Esophagus squamous epithelium (tissue), 5 donors: ENCODE measurements at regions not wholly inside any gene's neighbourhood (a gene's known extent, or its start where the extent isn't known, plus 50 kb on each side); places are given as distances from the start of the nearest gene placed in this dataset.

Experiments used
- DNase-seq: peaks from one replicate; lab custom pipeline; 2025; lab: John Stamatoyannopoulos, UW
- H3K27ac ChIP-seq, 4 donors: fragments of 200-600 bp; sonication (generic); one replicate each; pipeline ENCODE4 v1.5.1; 2016 to 2019; ENCODE audit warnings: mild to moderate bottlenecking in 1 of 4
- H3K27me3 ChIP-seq, 4 donors: fragments of 200-600 bp; sonication (generic); 1 replicate in 3 of 4; 2 replicates in 1 of 4; pipeline versions ENCODE4 v1.5.1 to v1.6.0; 2017 to 2021; ENCODE audit warnings: antibody characterized with exemption in 1 of 4
- H3K36me3 ChIP-seq, 3 donors: fragments of 200-600 bp; sonication (generic); one replicate each; pipeline ENCODE4 v1.5.1; 2016 to 2019
- H3K4me1 ChIP-seq, 3 donors: fragments of 200-600 bp; sonication (generic); one replicate each; pipeline ENCODE4 v1.5.1; 2017 to 2019
- H3K4me3 ChIP-seq, 4 donors: fragments of 200-600 bp; sonication (generic); 1 replicate in 3 of 4; 2 replicates in 1 of 4; pipeline ENCODE4 v1.5.1; 2016 to 2019; ENCODE audit warnings: mild to moderate bottlenecking in 2 of 4, moderate library complexity in 1 of 4
- H3K9me3 ChIP-seq, 3 donors: fragments of 200-600 bp; sonication (generic); one replicate each; pipeline ENCODE4 v1.5.1; 2016 to 2019
- POLR2A ChIP-seq, 4 donors: fragments of 450-650 bp; IDR thresholded peaks; one replicate each; pipeline ENCODE4 v1.6.1; 2017; ENCODE audit warnings: antibody characterized with exemption in 4 of 4, mild to moderate bottlenecking in 4 of 4, moderate library complexity in 3 of 4
- WGBS, 2 donors: methylation state at CpG; one replicate each; pipeline ENCODE4 v1.1.5; 2018; 5-methylcytosine and 5-hydroxymethylcytosine counted together
- intact Hi-C: fragments of 100-400 bp; cut with DNase I; formaldehyde crosslinking; loops from one replicate; pipeline ENCODE4 v1.15.0; 2022
- TF ChIP-seq, protein P1 (sequence below), 6 experiments: fragments of 450-650 bp in 4 of 6; fragments of 200-600 bp in 2 of 6; sonication (generic) in 2 of 6; IDR thresholded peaks; one replicate each; pipeline ENCODE4 v1.5.1; 2016 to 2019; ENCODE audit warnings: antibody characterized with exemption in 6 of 6, mild to moderate bottlenecking in 4 of 6, moderate library complexity in 4 of 6
- donor health status: DM: yes; HTN: yes; CAD: no.

DNA sequence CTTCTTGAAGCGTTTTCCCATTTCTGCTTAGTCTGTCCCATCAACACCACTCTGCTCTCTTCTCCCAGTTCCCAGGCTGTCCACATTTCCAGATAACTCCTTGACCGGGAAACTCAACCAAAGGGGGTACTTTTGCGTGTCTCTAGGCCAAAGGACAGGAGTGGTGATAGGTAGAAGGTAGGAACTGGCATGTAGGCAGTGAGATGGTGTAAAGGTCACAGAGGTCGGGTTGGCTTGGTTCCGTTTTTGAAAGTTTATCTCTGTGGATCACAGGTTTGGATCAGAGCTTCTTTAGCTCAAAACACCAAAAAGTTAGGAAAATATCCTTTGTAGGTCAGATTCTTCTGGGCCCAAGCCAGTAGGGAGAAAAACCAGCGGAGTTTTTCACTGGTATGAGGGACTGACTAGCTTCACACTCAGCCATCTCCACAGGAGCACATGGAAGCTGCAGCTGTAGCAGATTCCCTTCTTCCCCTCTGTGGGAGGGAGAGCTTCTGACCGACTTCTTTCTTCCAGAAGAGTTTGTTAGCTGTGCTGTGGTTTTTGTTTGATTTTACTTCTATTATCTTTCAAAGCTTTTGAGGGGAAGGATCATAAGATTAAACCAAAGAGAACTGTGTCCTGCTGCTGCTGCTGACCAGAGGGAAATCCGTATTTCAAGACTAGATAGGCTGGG, 98.4 kb upstream of the DMRT1 start:
- TF ChIP-seq POLR2A (IDR thresholded peaks at IDR 0.05) = no peak
- TF ChIP-seq, protein P1, sequence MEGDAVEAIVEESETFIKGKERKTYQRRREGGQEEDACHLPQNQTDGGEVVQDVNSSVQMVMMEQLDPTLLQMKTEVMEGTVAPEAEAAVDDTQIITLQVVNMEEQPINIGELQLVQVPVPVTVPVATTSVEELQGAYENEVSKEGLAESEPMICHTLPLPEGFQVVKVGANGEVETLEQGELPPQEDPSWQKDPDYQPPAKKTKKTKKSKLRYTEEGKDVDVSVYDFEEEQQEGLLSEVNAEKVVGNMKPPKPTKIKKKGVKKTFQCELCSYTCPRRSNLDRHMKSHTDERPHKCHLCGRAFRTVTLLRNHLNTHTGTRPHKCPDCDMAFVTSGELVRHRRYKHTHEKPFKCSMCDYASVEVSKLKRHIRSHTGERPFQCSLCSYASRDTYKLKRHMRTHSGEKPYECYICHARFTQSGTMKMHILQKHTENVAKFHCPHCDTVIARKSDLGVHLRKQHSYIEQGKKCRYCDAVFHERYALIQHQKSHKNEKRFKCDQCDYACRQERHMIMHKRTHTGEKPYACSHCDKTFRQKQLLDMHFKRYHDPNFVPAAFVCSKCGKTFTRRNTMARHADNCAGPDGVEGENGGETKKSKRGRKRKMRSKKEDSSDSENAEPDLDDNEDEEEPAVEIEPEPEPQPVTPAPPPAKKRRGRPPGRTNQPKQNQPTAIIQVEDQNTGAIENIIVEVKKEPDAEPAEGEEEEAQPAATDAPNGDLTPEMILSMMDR (IDR thresholded peaks at IDR 0.05) = no peak
- intact Hi-C loops = no loop called here
- Histone ChIP-seq H3K4me3 (no peak overlapping the region), H3K27ac (peak overlapping the region; percentile 2 to 91 (median 54)), H3K4me1 (peaks cover 12 to 55% (median 23%) of the 10 kb centered on the region in 3 donors), H3K9me3 (no peaks in the 10 kb centered on the region), H3K27me3 (no peaks in the 10 kb centered on the region), H3K36me3 (peaks cover 33 to 90% (median 37%) of the 10 kb centered on the region in 3 donors)
- 84 to 86% methylated on average over 5 to 8 of the region's 8 CpGs for WGBS, 2 donors
- no peak for DNase-seq

DNA sequence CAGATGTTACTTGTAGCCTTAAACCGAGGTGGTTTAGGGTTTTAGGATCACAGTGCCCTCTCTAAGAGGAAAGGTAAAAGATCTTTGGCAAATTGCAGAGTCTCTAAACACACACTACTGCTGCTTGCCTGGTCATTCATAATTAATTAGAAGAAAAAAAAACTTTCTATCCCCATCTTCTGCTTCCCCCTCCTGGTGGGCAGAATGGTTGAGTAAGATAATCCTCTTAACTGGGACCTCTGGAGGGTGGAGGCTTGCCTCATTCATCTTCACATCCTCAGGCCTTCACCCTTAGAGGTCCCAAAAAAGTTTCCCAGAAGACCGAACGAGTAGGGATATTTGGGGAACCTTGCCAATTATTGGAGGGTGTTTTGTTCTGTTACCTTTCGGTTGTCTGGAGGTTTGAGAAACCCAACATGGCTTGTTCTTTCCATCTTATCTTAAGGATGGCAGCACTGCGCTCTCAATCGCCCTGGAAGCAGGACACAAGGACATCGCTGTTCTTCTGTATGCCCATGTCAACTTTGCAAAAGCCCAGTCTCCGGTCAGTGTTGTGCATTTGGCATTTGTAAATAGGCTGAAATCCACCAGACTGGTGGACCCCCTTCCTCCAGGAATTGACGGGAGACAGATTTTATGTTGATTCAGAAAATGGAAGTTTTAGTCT, 97.3 kb upstream of the DMRT1 start:
- H3K27ac ChIP-seq = peak overlapping the region; percentile 56 to 91 (median 74)
- WGBS, 2 donors = 92 to 95% methylated on average over 8 of the region's 9 CpGs

DNA sequence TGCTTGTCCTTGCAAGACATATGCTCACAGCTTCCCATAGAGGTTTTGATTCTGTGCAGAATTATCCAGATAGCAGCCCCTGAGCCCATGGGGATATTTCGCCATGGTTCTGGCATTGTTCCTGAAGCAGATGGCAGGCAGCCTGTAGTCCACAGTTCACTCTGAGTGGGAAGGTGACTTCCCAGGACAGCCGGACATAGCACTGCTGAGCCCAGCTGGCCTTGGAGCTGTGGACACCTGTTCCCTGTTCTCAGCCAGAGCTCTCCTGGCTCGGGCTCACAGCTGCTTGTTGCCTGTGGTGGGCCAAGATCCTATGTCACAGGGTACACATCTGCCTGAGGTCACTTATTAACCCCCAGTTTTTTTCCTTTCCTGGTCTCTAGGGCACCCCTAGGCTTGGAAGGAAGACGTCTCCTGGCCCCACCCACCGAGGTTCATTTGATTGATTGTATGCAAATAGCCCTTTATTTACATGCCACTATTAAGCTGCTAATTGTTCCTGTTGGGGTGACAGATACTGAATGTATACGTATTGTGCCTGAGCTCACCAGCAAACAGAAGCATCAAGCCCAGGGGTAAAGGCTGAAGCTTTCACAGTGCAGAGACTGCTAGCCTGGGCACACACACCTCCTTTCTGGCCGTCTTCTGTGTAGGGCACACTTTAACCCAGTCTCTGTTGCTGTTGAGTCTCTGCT, 96.6 kb upstream of the DMRT1 start:
- no peak for TF ChIP-seq POLR2A (IDR thresholded peaks at IDR 0.05)
- TF ChIP-seq, protein P1 (IDR thresholded peaks at IDR 0.05) = no peak
- DNase-seq = no peak
- intact Hi-C loops = no loop called here
- Histone ChIP-seq H3K4me3 (no peak overlapping the region), H3K36me3 (peaks cover 28 to 73% (median 28%) of the 10 kb centered on the region in 3 donors), H3K27ac (peak overlapping the region; percentile 56 to 91 (median 74)), H3K27me3 (no peaks in the 10 kb centered on the region), H3K9me3 (no peaks in the 10 kb centered on the region), H3K4me1 (peaks cover 10 to 56% (median 22%) of the 10 kb centered on the region in 3 donors)
- WGBS, 2 donors = 40 to 63% methylated on average over 7 of the region's 7 CpGs

More for the DNA sequence above, 97.3 kb upstream of the DMRT1 start:
- Histone ChIP-seq H3K27me3 (no peaks in the 10 kb centered on the region), H3K36me3 (peaks cover 33 to 81% (median 34%) of the 10 kb centered on the region in 3 donors), H3K4me3 (no peak overlapping the region), H3K9me3 (no peaks in the 10 kb centered on the region), H3K4me1 (peaks cover 4 to 55% (median 18%) of the 10 kb centered on the region in 3 donors)
- DNase-seq = no peak
- TF ChIP-seq, protein P1 (IDR thresholded peaks at IDR 0.05) = no peak
- TF ChIP-seq POLR2A (IDR thresholded peaks at IDR 0.05) = no peak
- intact Hi-C loops = no loop called here

DNA sequence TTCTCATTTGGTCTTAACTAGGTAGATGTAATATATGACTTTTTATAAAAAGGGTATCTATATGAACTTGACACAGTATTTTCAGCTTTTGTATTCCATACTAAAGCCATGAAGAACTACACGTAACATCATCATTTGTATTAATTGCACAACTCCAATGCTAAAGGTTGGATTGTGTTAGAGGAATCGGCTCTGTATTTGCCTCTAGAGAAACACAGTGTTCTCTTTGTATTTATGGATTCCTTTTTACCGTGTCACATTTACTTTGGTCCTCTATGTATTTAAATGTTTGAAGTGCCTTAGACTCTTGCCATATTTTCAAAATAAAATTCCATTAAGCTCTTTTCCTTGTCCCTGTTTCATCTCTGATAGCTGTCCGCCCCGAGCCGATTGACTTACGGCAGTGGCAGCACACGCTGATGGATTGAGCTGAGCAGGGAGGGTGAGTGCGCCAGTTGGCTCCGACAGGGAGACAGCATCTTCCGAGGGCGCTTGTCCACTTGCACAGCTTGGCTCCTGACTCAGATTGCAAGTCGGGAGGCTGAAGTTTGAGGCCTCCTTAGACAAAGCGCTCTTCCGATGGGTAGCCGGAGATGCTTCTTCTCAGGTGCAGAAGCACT, 95.6 kb upstream of the DMRT1 start:
- TF ChIP-seq POLR2A (IDR thresholded peaks at IDR 0.05) = no peak
- TF ChIP-seq, protein P1 (IDR thresholded peaks at IDR 0.05) = no peak
- Histone ChIP-seq H3K4me1 (peaks cover 19 to 66% (median 31%) of the 10 kb centered on the region in 3 donors), H3K27ac (peak overlapping the region; percentile 45 to 91 (median 74)), H3K27me3 (no peaks in the 10 kb centered on the region), H3K9me3 (no peaks in the 10 kb centered on the region), H3K4me3 (no peak overlapping the region), H3K36me3 (peaks cover 19 to 64% (median 19%) of the 10 kb centered on the region in 3 donors)
- DNase-seq = no peak
- 71 to 78% methylated on average over 6 to 10 of the region's 16 CpGs for WGBS, 2 donors
- intact Hi-C loops = no loop called here
